ENCODE measurements at regions not wholly inside any gene's neighbourhood (a gene's known extent, or its start where the extent isn't known, plus 50 kb on each side); places are given as distances from the start of the nearest gene placed in this dataset.

DNA sequence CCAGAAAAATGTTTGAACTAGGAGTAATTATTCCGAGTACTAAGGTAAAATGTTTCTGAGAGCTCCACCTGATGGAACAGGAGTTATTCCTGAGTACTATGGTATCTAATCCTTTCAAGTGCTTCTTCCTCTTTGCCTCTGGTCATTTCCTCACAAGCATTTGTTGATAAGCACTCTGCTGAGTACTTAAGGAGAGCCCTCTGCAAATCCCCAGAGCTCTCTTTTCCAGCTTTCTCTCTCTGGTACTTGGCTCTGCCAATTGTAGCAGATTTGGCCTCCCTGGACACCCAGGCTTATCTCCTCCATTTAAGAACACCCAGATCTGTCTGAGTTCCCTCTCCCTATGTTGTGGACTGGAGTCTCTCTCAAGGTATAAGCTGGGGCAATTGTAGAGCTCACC is 457.0 kb downstream of the MN1 start:
- DNase-seq (ENCODE audit: low read depth in 2 of 2) = no peak

- no peak for DNase-seq (ENCODE audit: low read depth in 2 of 2)
These were observed 455.9 kb downstream of the MN1 start for GRCh38 chr22:27345691-27346090.

DNA sequence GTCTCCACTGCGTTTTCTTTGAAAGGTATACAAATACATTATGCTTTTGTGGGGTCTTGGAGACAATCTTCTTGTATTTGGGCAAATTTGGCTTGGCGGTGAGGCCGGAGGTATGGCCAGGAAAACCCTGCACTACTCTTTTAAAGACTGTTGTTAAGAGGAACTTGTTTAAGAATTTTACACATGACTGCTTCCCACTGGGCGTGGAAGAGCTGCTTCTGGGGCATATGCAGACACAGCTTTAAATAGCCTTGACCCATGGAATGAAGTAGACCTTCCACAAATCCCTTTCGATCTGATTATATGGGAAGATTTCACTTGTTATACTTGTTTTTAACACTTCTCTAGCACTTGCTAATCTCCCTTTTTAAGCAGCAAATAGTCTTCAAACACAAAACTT is 453.6 kb downstream of the MN1 start:
- DNase-seq (ENCODE audit: low read depth in 2 of 2) = no peak

- no peak for DNase-seq (ENCODE audit: low read depth in 2 of 2)
These were observed 452.9 kb downstream of the MN1 start for GRCh38 chr22:27348634-27349033.

GRCh38 chr22:27349456-27349855 is 452.1 kb downstream of the MN1 start:
- DNase-seq (ENCODE audit: low read depth in 2 of 2) = no peak

- DNase-seq (ENCODE audit: low read depth in 2 of 2) = no peak
These were observed 451.2 kb downstream of the MN1 start for GRCh38 chr22:27350306-27350705.

DNA sequence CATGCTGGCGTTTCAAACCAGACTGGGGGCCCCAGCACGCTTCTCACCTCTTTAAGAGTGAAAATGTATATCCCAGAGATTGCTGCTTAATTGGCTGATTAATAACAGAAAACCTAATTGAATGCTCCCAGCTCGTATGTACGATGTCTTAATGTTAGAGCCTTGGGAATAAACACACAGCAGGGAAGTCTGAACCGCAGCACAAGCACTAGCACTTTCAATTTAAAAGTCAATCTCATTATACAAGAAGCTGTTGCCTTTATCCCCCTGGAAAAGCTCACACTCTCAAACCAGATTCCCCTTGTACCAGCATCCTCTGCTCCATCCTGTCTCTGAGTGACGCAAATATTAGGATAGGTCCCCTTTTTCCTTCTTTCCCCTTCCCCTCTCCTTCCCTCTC is 449.1 kb downstream of the MN1 start:
- DNase-seq (ENCODE audit: low read depth in 2 of 2) = no peak

DNA sequence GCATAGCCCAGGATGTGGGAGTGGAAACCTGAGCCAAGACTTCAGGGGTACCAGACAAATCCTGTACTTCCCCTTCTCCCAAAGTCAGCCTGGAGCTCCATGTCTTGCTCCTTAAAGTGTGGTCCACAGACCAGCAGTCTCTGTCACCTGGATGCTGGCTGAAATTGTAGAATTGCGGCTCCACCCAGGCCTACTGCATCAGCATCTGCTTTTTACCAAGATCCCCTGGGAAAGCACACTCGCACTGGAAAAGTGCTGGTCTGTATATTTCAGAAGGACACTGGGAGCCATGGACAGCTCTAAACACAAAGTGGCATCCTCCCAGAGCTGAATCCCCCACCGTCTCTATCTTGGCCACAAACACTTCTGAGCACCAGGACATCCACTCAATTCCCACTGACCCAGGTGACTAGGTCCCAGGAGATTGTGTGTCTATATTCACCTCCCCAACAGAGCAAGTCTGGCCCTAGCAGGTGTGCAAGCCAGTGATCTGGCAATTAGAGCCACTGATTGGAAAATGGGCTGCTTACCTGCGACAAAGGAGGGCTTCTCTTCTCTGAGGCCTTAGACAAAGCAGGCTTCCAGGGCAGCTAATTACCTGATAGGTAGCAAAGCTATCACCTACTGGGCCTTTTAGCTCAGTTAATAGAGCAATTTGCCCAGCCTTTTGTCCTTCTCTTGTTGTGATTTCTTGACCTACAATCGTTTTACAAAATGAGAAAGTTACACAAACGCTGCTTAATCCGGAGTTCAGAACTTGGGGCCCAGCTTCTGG is 443.3 kb downstream of the MN1 start:
- DNase-seq (ENCODE audit: low read depth in 2 of 2) = no peak

DNA sequence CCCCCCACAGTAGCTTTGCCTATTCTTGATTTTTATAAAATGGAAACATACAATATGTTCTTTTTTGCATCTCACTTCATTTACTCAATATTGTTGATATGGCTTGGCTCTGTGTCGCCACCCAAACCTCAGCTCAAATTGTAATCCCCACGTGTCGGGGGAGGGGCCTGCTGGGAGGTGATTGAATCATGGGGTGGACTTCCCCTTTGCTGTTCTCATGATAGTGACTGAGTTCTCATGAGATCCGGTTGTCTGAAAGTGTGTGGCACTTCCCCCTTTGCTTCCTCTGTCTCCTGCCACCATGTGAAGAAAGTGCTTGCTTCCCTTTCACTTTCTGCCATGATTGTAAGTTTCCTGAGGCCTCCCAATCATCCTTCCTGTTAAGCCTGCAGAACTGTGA is 431.3 kb downstream of the MN1 start:
- DNase-seq (ENCODE audit: low read depth in 2 of 2) = no peak

DNA sequence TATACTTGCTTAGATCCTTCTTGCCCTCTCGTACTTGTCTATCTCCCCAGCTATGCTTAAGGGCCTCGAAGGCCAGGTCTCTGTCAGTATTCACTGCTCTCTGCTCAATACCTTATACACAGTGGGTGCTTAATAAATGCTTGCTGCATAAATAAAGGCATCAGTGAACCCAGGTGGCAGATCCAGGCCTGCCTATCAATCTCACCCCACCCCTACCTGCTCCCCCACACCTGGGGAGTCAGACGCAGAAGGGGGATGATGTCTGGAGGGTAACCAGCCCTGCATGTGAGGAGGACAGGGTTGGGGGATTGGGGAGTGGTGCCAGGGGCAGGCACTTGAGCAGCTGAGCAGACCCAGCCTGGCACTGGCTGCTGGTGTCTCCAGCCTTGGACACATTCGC is 430.6 kb downstream of the MN1 start:
- DNase-seq (ENCODE audit: low read depth in 2 of 2) = no peak

- DNase-seq (ENCODE audit: low read depth in 2 of 2) = no peak
These were observed 429.2 kb downstream of the MN1 start for GRCh38 chr22:27372364-27372763.

DNA sequence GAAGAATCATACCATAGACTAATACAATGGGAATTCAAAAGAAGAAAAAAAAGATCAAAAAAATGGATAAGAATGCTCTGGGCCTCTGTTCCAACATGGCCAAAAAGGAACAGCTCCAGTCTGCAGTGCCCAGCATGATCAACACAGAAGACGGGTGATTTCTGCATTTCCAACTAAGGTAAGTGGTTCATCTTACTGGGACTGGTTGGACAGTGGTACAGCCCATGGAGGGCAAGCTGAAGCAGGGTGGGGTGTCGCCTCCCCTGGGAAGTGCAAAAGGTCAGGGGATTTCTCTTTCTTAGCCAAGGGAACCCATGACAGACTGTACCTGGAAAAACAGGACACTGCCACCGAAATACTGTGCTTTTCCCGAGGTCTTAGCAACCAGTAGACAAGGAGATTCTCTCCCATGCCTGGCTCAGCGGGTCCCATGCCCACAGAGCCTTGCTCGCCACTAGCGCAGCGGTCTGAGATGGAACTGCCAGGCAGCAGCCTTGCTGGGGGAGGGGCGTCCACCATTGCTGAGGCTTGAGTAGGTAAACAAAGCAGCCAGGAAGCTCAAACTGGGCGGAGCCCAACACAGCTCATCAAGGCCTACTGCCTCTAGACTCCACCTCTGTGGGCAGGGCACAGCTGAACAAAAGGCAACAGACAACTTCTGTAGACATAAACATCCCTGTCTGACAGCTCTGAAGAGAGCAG is 428.4 kb downstream of the MN1 start:
- DNase-seq (ENCODE audit: low read depth in 2 of 2) = no peak

DNA sequence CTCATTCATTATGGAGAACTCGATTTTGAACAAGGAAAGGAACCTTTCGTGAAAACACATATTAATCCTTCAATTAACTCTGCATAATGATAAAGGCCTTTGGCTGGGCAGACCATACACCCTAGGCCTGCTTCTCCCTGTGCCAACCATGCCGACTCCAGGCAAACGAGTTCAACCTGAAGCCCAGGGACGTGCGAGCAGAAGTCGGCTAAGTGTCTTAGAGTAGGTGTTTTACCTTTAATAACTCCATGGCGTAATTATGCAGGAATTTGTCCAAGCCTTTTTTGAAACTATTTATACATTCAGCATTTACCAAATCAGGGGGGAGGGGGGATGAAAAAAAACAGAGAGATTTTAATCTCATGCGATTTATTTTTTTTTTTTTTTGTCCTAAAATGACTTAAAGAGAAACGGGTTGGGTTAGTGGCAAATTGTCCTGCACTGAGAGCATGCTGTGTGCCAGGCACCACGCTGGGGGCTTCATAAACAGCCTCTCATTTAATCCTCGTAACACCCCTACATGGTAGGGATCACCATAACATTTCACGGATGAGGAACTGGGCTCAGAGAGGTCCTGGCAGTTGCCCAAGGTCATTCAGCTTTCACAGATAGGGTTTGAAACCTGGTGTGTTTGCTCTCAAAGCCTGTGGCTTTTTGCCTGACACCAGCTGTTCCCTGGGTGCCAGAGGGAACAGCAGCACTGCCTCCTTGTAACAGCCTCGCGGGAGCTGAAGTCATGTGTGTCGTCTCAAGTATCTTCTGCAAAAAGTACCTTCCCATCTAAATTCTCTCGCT is 423.9 kb downstream of the MN1 start:
- no peak for DNase-seq (ENCODE audit: low read depth in 2 of 2)

- no peak for DNase-seq (ENCODE audit: low read depth in 2 of 2)
These were observed 423.2 kb downstream of the MN1 start for GRCh38 chr22:27378311-27378800.

GRCh38 chr22:27378995-27379394 is 422.6 kb downstream of the MN1 start:
- DNase-seq (ENCODE audit: low read depth in 2 of 2) = no peak

GRCh38 chr22:27380855-27381254 is 420.7 kb downstream of the MN1 start:
- no peak for DNase-seq (ENCODE audit: low read depth in 2 of 2)

- DNase-seq (ENCODE audit: low read depth in 2 of 2) = no peak
These were observed 420.0 kb downstream of the MN1 start for GRCh38 chr22:27381552-27381951.

GRCh38 chr22:27381960-27382742 is 419.4 kb downstream of the MN1 start:
- no peak for DNase-seq (ENCODE audit: low read depth in 2 of 2)

DNA sequence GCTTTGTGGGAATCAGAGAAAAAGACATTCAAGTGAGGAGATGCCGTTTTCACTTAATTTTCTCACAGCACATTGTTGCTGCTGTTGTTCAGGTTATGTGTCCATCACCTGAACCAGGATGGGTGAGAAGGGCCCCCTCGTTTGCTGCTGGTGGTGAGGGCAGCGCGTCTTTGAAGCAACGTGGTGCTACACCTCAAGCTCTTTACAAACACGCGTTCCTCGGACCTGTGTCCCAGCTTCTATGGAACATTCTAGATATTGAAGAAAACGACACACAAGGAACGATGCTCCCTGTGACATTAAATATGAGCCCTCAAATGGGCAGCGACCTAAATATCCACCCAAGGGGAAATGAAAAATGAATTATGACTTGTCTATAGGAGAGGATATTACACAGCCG is 418.6 kb downstream of the MN1 start:
- no peak for DNase-seq (ENCODE audit: low read depth in 2 of 2)

DNA sequence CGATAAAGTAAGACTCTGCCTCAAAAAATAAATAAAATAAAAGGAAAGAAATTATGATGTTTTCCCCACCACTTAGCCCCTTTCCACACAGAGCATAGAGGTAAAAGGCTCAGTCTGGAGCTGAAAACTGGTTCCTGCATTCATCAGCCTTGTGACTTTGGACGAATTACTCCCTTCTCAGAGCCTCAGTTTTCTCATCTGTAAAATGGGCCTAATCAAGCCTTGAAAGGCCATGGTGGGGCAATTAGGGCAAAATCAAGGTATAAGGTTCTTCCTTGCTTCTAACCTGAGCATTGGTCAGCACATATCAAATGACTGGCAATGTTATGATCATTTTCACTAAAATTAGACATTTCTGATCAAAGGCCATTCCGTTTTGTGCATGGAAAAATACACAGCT is 417.7 kb downstream of the MN1 start:
- DNase-seq (ENCODE audit: low read depth in 2 of 2) = no peak

- DNase-seq (ENCODE audit: low read depth in 2 of 2) = no peak
These were observed 416.1 kb downstream of the MN1 start for GRCh38 chr22:27385261-27385998.

All from stimulated activated CD4-positive, alpha-beta T cell treated with anti-CD3 and anti-CD28 coated beads, Interleukin-1b, Interleukin-23, amount 100 ng/mL, for 4 hours (primary cell).